HEK293 (cell line): ENCODE measurements at regions not wholly inside any gene's neighbourhood (a gene's known extent, or its start where the extent isn't known, plus 50 kb on each side); places are given as distances from the start of the nearest gene placed in this dataset.

ENCODE experiments used
- CTCF ChIA-PET: fragments of 350-600 bp; formaldehyde crosslinking; extraction: SDS; loops from one replicate; lab custom pipeline; 2021; ENCODE audit warnings: antibody characterized with exemption; lab: Yijun Ruan, JAX
- POLR2A ChIA-PET: fragments of 300-600 bp; formaldehyde crosslinking; extraction: SDS; loops from one replicate; lab custom pipeline; 2020; ENCODE audit warnings: antibody characterized with exemption, inconsistent platforms; lab: Yijun Ruan, JAX
- H3K27ac ChIP-seq: fragments of 200-500 bp; sonication (Bioruptor generic); 2 replicates; pipeline ENCODE4 v1.5.1; 2014; ENCODE audit warnings: low read depth, low read length, control low read depth, inconsistent platforms; ENCODE audit errors: extremely low read depth
- H3K36me3 ChIP-seq, 2 experiments: fragments of 200-500 bp in 1 of 2; sonication (Bioruptor generic) in 1 of 2; 1 replicate in 1 of 2; 2 replicates in 1 of 2; pipeline ENCODE4 v1.5.1; 2014 to 2017; ENCODE audit warnings: inconsistent platforms in 2 of 2, low read length in 2 of 2; ENCODE audit not compliant: control insufficient read depth in 2 of 2, insufficient read depth in 1 of 2
- H3K4me1 ChIP-seq: fragments of 200-500 bp; sonication (Bioruptor generic); 2 replicates; pipeline ENCODE4 v1.5.1; 2014; ENCODE audit warnings: mild to moderate bottlenecking, low read length, inconsistent platforms; ENCODE audit not compliant: control insufficient read depth, insufficient read depth
- H3K4me3 ChIP-seq: 2 replicates; pipeline ENCODE4 v1.5.1; 2011; ENCODE audit warnings: low read depth, mild to moderate bottlenecking, control low read depth, low read length, moderate library complexity
- H3K9me3 ChIP-seq: fragments of 200-500 bp; sonication (Bioruptor generic); 2 replicates; pipeline ENCODE4 v1.5.1; 2014; ENCODE audit warnings: low read depth, low read length, inconsistent platforms; ENCODE audit not compliant: control insufficient read depth, insufficient read depth
- BCL11A ChIP-seq: fragments of 450-650 bp; formaldehyde crosslinking; IDR thresholded peaks from 2 replicates; pipeline ENCODE4 v1.5.1; 2016; ENCODE audit warnings: low read depth, missing biosample characterization, missing genetic modification characterization
- EGR2 ChIP-seq: fragments of 450-650 bp; formaldehyde crosslinking; IDR thresholded peaks from 2 replicates; pipeline ENCODE4 v1.5.1; 2016; ENCODE audit warnings: low read depth, missing biosample characterization, missing genetic modification characterization
- GFI1B ChIP-seq: fragments of 450-650 bp; formaldehyde crosslinking; IDR thresholded peaks from 2 replicates; pipeline ENCODE4 v1.5.1; 2016; ENCODE audit warnings: missing biosample characterization, missing genetic modification characterization
- GLIS2 ChIP-seq: fragments of 450-650 bp; formaldehyde crosslinking; IDR thresholded peaks from 2 replicates; pipeline ENCODE4 v1.5.1; 2016; ENCODE audit warnings: missing biosample characterization, missing genetic modification characterization
- HOXC10 ChIP-seq: sonication (generic); formaldehyde crosslinking; IDR thresholded peaks from 2 replicates; pipeline ENCODE4 v1.8.1; 2023; ENCODE audit warnings: mild to moderate bottlenecking, missing genetic modification reagents
- PRDM1 ChIP-seq: fragments of 450-650 bp; formaldehyde crosslinking; IDR thresholded peaks from 2 replicates; pipeline ENCODE4; 2016; ENCODE audit warnings: missing biosample characterization, missing genetic modification characterization
- REPIN1 ChIP-seq: fragments of 450-650 bp; formaldehyde crosslinking; IDR thresholded peaks from 2 replicates; pipeline ENCODE4 v1.5.1; 2017; ENCODE audit warnings: missing biosample characterization, missing genetic modification characterization, low read depth
- SP3 ChIP-seq: fragments of 450-650 bp; formaldehyde crosslinking; IDR thresholded peaks from 2 replicates; pipeline ENCODE4 v1.5.1; 2016; ENCODE audit warnings: missing biosample characterization, missing genetic modification characterization
- TRIM28 ChIP-seq: IDR thresholded peaks from 2 replicates; pipeline ENCODE4 v1.6.1; 2011; ENCODE audit warnings: low read length, control low read depth, borderline replicate concordance
- YY2 ChIP-seq: fragments of 450-650 bp; formaldehyde crosslinking; IDR thresholded peaks from 2 replicates; pipeline ENCODE4 v1.5.1; 2016; ENCODE audit warnings: missing biosample characterization, missing genetic modification characterization
- ZBTB48 ChIP-seq: fragments of 450-650 bp; formaldehyde crosslinking; IDR thresholded peaks from 2 replicates; pipeline ENCODE4 v1.5.1; 2016; ENCODE audit warnings: missing biosample characterization, missing genetic modification characterization
- ZFP3 ChIP-seq: fragments of 450-650 bp; formaldehyde crosslinking; IDR thresholded peaks from 2 replicates; pipeline ENCODE4 v1.5.1; 2016; ENCODE audit warnings: low read depth, missing biosample characterization, missing genetic modification characterization
- ZNF138 ChIP-seq: fragments of 450-650 bp; formaldehyde crosslinking; IDR thresholded peaks from 2 replicates; pipeline ENCODE4 v1.5.1; 2016; ENCODE audit warnings: missing biosample characterization, missing genetic modification characterization, borderline replicate concordance
- ZNF394 ChIP-seq: fragments of 450-650 bp; formaldehyde crosslinking; IDR thresholded peaks from 2 replicates; pipeline ENCODE4 v1.5.1; 2016; ENCODE audit warnings: missing biosample characterization, missing genetic modification characterization, mild to moderate bottlenecking, moderate library complexity, borderline replicate concordance
- ZNF433 ChIP-seq: fragments of 450-650 bp; formaldehyde crosslinking; IDR thresholded peaks from 2 replicates; pipeline ENCODE4 v1.5.1; 2016; ENCODE audit warnings: missing biosample characterization, missing genetic modification characterization, low read depth
- ZNF501 ChIP-seq: fragments of 450-650 bp; formaldehyde crosslinking; IDR thresholded peaks from 2 replicates; pipeline ENCODE4 v1.5.1; 2016; ENCODE audit warnings: missing biosample characterization, missing genetic modification characterization
- ZNF549 ChIP-seq: fragments of 450-650 bp; IDR thresholded peaks from 2 replicates; pipeline ENCODE4 v1.5.1; 2018; ENCODE audit warnings: missing biosample characterization, missing genetic modification characterization, mild to moderate bottlenecking, inconsistent platforms, moderate library complexity
- ZNF561 ChIP-seq: fragments of 450-650 bp; IDR thresholded peaks from 2 replicates; pipeline ENCODE4 v1.5.1; 2018; ENCODE audit warnings: missing biosample characterization, missing genetic modification characterization, borderline replicate concordance
- ZNF626 ChIP-seq: fragments of 450-650 bp; sonication (Bioruptor Pico); formaldehyde crosslinking; IDR thresholded peaks from 2 replicates; pipeline ENCODE4 v1.5.1; 2018; ENCODE audit warnings: missing biosample characterization, missing genetic modification characterization, inconsistent platforms
- ZNF677 ChIP-seq: fragments of 450-650 bp; IDR thresholded peaks from 2 replicates; pipeline ENCODE4 v1.5.0; 2018; ENCODE audit warnings: missing biosample characterization, mild to moderate bottlenecking, missing genetic modification characterization, moderate library complexity
- TF ChIP-seq, protein P1 (sequence below): fragments of 450-650 bp; formaldehyde crosslinking; conservative IDR thresholded peaks from 2 replicates; pipeline ENCODE4 v1.5.1; 2016; ENCODE audit warnings: low read depth, missing biosample characterization, missing genetic modification characterization
- TF ChIP-seq, protein P2 (sequence below): fragments of 450-650 bp; formaldehyde crosslinking; IDR thresholded peaks from 2 replicates; pipeline ENCODE4 v1.5.1; 2016; ENCODE audit warnings: missing biosample characterization, missing genetic modification characterization
- TF ChIP-seq, protein P3 (sequence below): fragments of 450-650 bp; formaldehyde crosslinking; IDR thresholded peaks from 2 replicates; pipeline ENCODE4 v1.5.1; 2016; ENCODE audit warnings: missing biosample characterization, missing genetic modification characterization
- TF ChIP-seq, protein P4 (sequence below): fragments of 450-650 bp; formaldehyde crosslinking; IDR thresholded peaks from 2 replicates; pipeline ENCODE4 v1.5.1; 2016; ENCODE audit warnings: missing biosample characterization, missing genetic modification characterization
- TF ChIP-seq, protein P5 (sequence below): fragments of 450-650 bp; formaldehyde crosslinking; IDR thresholded peaks from 2 replicates; pipeline ENCODE4 v1.5.1; 2017; ENCODE audit warnings: missing biosample characterization, missing genetic modification characterization

DNA sequence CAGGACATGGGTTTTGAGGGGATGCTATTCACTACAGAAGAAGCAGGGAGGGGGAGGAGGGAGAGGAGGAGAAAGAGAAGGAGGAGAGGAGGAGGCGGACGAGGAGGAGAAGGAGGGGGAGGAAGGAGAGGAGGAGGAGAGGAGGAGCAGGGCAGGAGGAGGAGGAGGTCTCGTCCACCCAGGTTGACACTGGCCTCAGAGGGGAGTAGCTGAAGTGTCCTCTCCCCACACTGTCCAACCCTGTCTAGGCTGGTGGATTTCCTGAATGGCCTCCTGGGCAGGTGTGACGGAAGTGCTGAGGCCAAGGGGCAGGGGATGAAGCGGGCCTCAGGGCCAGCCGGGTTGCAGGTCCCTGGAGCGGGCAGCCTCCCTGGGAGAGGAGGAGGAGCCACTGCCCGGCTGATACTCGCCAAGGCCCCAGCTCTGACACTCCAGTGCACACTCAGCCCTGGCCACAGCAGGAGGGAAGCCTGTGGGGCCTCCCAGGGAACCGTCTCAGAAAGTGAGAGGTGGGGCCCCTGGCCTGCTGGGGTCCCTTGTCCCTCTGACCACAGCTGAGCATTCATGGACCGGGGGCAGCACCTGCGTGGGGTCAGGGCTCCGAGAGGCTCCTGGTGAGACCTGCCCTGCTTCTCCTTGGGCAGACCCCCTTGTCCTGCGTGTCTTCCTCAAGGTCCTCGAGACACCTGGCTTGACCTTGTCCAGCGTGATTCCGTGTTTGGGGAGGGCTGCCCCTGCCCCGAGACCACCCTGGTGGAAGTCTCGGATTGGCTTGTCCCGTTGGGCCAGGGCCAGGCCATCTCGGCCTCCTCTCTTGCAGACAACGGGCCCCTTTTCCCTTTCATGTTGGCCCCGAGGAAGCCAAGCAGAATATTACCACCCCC is 200.6 kb upstream of the CIBAR2 start:
- H3K4me1 ChIP-seq, result no peaks in the 10 kb centered on the region
- ChIA-PET CTCF (interaction anchor here (1.2 to 1.7 kb wide), 2 partner anchors 10 to 38 kb away, joined by 4 to 6 read pairs; no protein-coding TSS in a partner anchor), POLR2A (no interaction called here)
- H3K9me3 ChIP-seq, result no peaks in the 10 kb centered on the region
- no peak overlapping the region for H3K4me3 ChIP-seq
- H3K27ac ChIP-seq, result no peak overlapping the region
- no peaks in the 10 kb centered on the region for H3K36me3 ChIP-seq
- no peak for TF ChIP-seq TRIM28
- TF ChIP-seq, protein P1, sequence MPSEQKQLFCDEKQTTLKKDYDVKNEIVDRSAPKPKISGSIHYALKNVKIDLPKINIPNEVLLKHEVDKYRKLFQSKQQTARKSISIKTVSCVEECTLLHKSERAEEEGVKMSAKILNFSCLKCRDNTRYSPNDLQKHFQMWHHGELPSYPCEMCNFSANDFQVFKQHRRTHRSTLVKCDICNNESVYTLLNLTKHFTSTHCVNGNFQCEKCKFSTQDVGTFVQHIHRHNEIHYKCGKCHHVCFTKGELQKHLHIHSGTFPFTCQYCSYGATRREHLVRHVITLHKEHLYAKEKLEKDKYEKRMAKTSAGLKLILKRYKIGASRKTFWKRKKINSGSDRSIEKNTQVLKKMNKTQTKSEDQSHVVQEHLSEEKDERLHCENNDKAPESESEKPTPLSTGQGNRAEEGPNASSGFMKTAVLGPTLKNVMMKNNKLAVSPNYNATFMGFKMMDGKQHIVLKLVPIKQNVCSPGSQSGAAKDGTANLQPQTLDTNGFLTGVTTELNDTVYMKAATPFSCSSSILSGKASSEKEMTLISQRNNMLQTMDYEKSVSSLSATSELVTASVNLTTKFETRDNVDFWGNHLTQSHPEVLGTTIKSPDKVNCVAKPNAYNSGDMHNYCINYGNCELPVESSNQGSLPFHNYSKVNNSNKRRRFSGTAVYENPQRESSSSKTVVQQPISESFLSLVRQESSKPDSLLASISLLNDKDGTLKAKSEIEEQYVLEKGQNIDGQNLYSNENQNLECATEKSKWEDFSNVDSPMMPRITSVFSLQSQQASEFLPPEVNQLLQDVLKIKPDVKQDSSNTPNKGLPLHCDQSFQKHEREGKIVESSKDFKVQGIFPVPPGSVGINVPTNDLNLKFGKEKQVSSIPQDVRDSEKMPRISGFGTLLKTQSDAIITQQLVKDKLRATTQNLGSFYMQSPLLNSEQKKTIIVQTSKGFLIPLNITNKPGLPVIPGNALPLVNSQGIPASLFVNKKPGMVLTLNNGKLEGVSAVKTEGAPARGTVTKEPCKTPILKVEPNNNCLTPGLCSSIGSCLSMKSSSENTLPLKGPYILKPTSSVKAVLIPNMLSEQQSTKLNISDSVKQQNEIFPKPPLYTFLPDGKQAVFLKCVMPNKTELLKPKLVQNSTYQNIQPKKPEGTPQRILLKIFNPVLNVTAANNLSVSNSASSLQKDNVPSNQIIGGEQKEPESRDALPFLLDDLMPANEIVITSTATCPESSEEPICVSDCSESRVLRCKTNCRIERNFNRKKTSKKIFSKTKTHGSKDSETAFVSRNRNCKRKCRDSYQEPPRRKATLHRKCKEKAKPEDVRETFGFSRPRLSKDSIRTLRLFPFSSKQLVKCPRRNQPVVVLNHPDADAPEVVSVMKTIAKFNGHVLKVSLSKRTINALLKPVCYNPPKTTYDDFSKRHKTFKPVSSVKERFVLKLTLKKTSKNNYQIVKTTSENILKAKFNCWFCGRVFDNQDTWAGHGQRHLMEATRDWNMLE (tag by site-specific recombination), result no peak
- TF ChIP-seq ZBTB48 (tag by site-specific recombination), result 0 out of 2 replicates have a peak, but pooled peaks have one; percentile 19
- TF ChIP-seq, protein P2, sequence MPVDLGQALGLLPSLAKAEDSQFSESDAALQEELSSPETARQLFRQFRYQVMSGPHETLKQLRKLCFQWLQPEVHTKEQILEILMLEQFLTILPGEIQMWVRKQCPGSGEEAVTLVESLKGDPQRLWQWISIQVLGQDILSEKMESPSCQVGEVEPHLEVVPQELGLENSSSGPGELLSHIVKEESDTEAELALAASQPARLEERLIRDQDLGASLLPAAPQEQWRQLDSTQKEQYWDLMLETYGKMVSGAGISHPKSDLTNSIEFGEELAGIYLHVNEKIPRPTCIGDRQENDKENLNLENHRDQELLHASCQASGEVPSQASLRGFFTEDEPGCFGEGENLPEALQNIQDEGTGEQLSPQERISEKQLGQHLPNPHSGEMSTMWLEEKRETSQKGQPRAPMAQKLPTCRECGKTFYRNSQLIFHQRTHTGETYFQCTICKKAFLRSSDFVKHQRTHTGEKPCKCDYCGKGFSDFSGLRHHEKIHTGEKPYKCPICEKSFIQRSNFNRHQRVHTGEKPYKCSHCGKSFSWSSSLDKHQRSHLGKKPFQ, result no peak
- TF ChIP-seq, protein P3, sequence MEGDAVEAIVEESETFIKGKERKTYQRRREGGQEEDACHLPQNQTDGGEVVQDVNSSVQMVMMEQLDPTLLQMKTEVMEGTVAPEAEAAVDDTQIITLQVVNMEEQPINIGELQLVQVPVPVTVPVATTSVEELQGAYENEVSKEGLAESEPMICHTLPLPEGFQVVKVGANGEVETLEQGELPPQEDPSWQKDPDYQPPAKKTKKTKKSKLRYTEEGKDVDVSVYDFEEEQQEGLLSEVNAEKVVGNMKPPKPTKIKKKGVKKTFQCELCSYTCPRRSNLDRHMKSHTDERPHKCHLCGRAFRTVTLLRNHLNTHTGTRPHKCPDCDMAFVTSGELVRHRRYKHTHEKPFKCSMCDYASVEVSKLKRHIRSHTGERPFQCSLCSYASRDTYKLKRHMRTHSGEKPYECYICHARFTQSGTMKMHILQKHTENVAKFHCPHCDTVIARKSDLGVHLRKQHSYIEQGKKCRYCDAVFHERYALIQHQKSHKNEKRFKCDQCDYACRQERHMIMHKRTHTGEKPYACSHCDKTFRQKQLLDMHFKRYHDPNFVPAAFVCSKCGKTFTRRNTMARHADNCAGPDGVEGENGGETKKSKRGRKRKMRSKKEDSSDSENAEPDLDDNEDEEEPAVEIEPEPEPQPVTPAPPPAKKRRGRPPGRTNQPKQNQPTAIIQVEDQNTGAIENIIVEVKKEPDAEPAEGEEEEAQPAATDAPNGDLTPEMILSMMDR (tag by site-specific recombination), result no peak
- TF ChIP-seq HOXC10 (CRISPR knock-in tag), result no peak
- TF ChIP-seq SP3 (tag by site-specific recombination), result 0 out of 2 replicates have a peak, but pooled peaks have one; percentile 9
- TF ChIP-seq, protein P4, sequence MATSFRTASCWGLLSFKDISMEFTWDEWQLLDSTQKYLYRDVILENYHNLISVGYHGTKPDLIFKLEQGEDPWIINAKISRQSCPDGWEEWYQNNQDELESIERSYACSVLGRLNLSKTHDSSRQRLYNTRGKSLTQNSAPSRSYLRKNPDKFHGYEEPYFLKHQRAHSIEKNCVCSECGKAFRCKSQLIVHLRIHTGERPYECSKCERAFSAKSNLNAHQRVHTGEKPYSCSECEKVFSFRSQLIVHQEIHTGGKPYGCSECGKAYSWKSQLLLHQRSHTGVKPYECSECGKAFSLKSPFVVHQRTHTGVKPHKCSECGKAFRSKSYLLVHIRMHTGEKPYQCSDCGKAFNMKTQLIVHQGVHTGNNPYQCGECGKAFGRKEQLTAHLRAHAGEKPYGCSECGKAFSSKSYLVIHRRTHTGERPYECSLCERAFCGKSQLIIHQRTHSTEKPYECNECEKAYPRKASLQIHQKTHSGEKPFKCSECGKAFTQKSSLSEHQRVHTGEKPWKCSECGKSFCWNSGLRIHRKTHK (tag by site-specific recombination), result no peak
- TF ChIP-seq BCL11A, result no peak
- TF ChIP-seq PRDM1, result no peak
- peak; percentile 77; the same call in 1 of the 2 replicates for TF ChIP-seq ZNF394 (tag by site-specific recombination)
- TF ChIP-seq, protein P5, sequence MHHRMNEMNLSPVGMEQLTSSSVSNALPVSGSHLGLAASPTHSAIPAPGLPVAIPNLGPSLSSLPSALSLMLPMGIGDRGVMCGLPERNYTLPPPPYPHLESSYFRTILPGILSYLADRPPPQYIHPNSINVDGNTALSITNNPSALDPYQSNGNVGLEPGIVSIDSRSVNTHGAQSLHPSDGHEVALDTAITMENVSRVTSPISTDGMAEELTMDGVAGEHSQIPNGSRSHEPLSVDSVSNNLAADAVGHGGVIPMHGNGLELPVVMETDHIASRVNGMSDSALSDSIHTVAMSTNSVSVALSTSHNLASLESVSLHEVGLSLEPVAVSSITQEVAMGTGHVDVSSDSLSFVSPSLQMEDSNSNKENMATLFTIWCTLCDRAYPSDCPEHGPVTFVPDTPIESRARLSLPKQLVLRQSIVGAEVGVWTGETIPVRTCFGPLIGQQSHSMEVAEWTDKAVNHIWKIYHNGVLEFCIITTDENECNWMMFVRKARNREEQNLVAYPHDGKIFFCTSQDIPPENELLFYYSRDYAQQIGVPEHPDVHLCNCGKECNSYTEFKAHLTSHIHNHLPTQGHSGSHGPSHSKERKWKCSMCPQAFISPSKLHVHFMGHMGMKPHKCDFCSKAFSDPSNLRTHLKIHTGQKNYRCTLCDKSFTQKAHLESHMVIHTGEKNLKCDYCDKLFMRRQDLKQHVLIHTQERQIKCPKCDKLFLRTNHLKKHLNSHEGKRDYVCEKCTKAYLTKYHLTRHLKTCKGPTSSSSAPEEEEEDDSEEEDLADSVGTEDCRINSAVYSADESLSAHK (tag by site-specific recombination), result no peak
- TF ChIP-seq ZNF677 (tag by site-specific recombination), result no peak
- TF ChIP-seq ZNF138 (tag by site-specific recombination), result no peak
- no peak for TF ChIP-seq ZNF501 (tag by site-specific recombination)
- TF ChIP-seq GLIS2 (tag by site-specific recombination), result 0 out of 2 replicates have a peak, but pooled peaks have one; percentile 34
- no peak for TF ChIP-seq YY2 (tag by site-specific recombination)
- TF ChIP-seq EGR2 (tag by site-specific recombination), result peak; percentile 94
- TF ChIP-seq ZNF549 (tag by site-specific recombination), result no peak
- TF ChIP-seq REPIN1 (tag by site-specific recombination), result no peak
- no peak for TF ChIP-seq GFI1B (tag by site-specific recombination)
- no peak for TF ChIP-seq ZNF561 (tag by site-specific recombination)
- TF ChIP-seq ZNF433 (tag by site-specific recombination), result no peak
- no peak for TF ChIP-seq ZNF626
- no peak for TF ChIP-seq ZFP3
